DMS53 treated with DMSO at 0.1 percent for 48 hours (cell line): ENCODE measurements at regions not wholly inside any gene's neighbourhood (a gene's known extent, or its start where the extent isn't known, plus 50 kb on each side); places are given as distances from the start of the nearest gene placed in this dataset.
"Not testable (repeated sequence)": the region's sequence is repeated elsewhere in the genome, so short reads cannot be mapped to it uniquely, and the experiment has no call there.

ENCODE experiments used
- DNase-seq: peaks from one replicate; lab custom pipeline; 2025; ENCODE audit not compliant: unreplicated experiment; lab: John Stamatoyannopoulos, UW

GRCh38 chr3:102896851-102897621, 462.2 kb downstream of the ZPLD1 start:
- DNase-seq: no peak

DNA sequence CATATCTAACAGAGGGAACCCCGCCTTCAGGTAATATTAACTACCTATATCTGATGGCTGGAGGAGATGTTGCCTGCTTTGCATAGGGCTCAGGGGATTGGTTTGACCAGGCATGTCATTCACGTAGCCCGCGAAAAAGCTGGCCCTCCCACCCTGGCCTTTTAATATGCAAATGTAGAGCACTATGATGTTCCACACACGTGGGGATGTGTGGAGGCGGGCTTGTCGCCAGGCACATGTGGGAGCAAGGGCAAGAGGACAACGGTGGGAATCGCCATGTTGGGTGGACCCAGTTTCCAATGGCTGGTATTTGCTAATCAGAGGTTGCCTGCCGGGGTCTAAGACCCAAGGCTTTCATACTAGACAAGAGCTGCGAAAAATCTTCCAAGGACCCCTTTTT, 469.8 kb downstream of the ZPLD1 start:
- no peak for DNase-seq

GRCh38 chr3:102905811-102906210, 471.0 kb downstream of the ZPLD1 start:
- no peak for DNase-seq

- no peak for DNase-seq
Observed at GRCh38 chr3:102906818-102907217, 472.0 kb downstream of the ZPLD1 start.

GRCh38 chr3:102909904-102910303, 475.1 kb downstream of the ZPLD1 start:
- DNase-seq: no peak

- DNase-seq: peak; percentile 81
Observed at GRCh38 chr3:102916532-102916931, 481.7 kb downstream of the ZPLD1 start.

- DNase-seq: no peak
Observed at GRCh38 chr3:102926618-102927017, 491.8 kb downstream of the ZPLD1 start.

GRCh38 chr3:102933377-102933776, 498.6 kb downstream of the ZPLD1 start:
- DNase-seq: no peak

DNA sequence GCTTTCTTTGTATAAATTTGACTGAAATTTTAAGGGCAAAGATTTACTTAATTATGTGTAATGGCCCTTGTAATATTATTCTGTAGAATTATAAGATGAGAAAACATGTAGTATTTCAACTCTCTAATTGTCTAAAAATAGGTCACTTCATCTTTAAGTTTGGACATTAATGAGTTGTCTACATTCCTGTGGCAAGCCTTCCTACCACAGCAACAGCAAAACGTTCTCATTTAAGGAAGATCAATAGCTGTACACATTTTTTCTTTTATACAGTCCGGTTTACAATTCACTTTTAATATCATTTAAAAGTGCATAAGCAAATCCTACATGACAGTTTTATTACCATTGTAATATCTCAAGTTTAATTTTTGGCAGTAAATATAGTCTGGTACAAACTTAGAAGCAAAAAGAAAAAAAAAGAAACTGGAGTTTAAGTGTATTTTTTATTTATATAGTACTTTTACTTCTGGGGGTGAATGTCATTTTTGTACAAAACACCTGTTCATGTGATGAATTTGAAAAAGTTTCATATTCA, 501.8 kb downstream of the ZPLD1 start:
- no peak for DNase-seq

GRCh38 chr3:102941786-102942185, 507.0 kb downstream of the ZPLD1 start:
- no peak for DNase-seq

DNA sequence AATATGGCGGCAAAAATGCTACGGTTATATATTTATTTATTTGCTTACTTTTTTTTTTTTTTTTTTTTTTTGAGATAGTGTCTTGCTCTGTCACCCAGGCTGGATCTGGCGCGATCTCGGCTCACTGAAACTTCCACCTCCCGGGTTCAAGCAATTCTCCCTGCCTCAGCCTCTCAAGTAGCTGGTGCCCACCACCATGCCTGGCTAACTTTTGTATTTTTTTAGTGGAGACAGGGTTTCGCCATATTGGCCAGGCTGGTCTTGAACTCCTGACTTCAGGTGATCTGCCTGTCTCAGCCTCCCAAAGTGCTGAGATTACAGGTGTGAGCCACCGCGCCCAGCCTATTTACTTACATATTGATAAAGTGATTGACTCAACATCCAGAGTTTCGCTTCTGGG, 511.6 kb downstream of the ZPLD1 start:
- not testable (repeated sequence) for DNase-seq

GRCh38 chr3:102972350-102972749, 537.5 kb downstream of the ZPLD1 start:
- DNase-seq: no peak

GRCh38 chr3:102974333-102974732, 539.5 kb downstream of the ZPLD1 start:
- no peak for DNase-seq

DNA sequence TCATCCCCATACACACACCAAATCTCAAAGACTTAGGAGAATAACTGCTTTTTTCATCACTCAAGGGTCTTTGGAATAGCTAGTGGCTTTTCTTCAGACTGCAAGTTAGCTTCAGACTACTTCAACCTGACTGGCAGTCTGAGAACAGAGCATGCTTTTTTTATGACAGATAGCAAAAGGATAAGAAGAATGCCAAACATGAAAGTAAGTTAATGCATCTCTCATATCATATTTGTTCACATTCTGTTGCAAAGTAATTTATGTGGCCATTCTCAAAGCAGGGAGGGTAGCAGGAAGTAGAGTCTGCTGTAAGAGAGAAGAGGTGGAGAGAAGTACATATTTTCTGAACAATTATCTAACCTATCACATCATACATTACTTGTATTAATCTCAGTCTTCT, 544.4 kb downstream of the ZPLD1 start:
- no peak for DNase-seq

- DNase-seq: no peak
Observed at GRCh38 chr3:102979682-102980354, 545.0 kb downstream of the ZPLD1 start.

GRCh38 chr3:102980355-102980696, 545.5 kb downstream of the ZPLD1 start:
- no peak for DNase-seq

DNA sequence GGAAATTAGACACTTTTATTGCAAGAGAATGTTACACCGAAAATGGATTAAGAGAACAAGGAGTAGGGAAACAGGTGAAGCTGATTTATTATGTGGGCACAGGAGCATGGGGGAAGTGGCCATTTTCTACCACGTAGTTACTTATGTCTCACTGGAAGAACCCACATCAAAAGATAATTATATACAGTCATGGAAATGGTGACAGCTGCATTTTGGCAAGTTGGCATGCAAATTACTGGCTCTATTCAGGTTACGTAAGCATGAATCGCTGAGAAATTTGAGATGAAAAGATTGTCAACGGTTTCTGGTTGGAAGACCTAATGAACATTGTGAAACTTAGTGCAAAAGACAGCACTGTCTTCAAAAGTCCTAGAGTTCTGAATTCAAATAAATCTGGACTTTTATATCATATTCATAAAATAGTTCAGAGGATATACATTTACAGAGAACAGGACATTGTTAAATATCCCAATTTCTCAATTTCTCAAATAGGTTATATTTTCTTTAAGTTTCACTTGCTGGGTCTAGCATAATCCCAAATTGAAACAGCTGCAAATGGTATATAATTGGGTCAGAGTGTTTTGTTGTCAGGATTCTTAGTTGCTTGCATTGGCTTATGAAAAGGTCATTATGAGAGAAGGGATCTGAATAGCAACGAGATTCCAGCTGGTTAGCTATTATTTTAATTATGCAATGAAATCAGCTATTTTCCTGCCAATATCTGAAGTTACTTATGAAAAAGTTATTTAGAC, 567.8 kb downstream of the ZPLD1 start:
- DNase-seq: no peak

DNA sequence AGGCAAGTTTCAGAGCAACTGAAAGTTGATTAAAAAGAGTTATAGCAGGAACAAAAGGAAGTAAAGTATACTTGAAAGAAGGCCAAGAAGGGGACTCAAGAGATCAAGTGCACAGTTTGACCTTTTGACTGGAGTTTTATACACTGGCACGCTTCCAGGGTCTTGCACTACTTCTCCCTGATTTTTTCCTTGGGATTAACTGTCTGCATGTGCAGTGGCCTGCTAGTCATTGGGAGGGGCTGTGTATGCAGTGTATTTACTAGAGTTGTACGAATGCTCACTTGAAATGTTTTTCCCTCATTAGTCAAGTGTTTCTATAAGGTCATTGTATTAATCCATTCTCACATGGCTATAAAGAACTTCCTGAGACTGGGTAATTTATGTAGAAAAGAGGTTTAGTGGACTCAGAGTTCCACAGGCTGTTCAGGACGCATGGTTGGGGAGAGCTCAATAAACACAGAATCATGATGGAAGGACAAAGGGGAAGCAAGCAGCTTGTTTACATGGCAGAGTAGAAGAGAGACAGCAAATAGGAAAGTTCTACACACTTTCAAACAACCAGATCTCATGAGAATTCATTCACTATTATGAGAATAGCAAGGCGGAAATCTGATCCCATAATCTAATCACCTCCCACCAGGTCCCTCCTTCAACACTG, 571.8 kb downstream of the ZPLD1 start:
- no peak for DNase-seq

DNA sequence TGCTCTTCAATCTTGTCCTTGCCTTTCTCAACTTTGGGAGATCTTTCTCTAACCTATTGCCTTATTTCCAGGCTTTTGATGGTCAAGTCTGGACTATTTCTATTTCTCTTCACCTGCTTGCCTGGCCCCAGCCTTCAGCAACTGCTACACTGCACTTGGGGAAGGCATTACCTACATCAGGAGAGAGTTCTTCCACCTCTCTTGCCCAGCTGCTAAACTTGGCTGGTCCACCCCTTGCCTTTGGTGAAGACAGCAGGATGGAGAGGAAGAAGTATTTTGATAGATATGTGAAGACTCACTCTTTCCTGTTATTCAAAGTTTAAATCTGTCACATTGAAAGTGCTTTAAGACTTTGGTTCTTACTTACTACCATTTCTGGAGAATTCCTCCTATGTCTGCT, 574.8 kb downstream of the ZPLD1 start:
- DNase-seq: no peak

GRCh38 chr3:103025880-103026279, 591.1 kb downstream of the ZPLD1 start:
- DNase-seq: no peak

GRCh38 chr3:103033841-103034240, 599.0 kb downstream of the ZPLD1 start:
- no peak for DNase-seq
